ENCODE measurements at regions not wholly inside any gene's neighbourhood (a gene's known extent, or its start where the extent isn't known, plus 50 kb on each side); places are given as distances from the start of the nearest gene placed in this dataset.

DNA sequence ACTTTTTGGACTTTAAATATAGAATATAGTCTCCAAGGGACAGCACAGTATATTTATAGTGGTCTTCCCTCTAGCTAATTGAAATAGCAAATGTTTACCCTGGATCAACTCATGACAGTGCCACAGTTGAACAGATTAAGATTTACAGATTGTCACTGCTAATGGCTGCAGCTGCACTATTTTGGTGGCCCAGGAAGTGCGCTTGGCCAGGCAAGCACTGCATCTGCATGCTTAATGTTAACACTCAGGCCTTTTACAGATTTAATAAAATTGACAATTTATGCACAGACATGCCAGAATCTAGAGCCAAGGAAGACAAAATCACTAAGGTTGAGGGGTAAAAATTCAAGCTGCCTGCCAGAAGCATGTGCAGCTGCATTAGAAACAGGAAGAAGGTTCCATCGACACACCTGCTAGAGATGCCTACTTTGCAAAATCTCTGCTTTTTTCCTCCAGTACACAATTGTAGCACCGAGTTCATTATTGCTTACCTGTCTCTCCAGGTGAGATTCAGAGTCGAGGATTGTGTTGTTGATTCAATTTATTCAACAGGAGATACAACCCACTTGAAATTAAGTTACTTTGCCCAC is 1042.3 kb upstream of the NRXN1 start:
- no TSS peak for BruUV-seq (replicated peaks)
- intact Hi-C loops (cut with micrococcal nuclease; ENCODE audit: unreplicated experiment) = no loop called here
- no peaks in the 10 kb centered on the region for H3K27me3 ChIP-seq (replicated peaks; ENCODE audit: insufficient read depth, low read depth, low read length, poor library complexity)
- CTCF ChIA-PET = no interaction called here
- no peaks in the 10 kb centered on the region for H3K9me3 ChIP-seq (ENCODE audit: low read depth, low read length, poor library complexity, severe bottlenecking)
- no peaks in the 10 kb centered on the region for H3K4me1 ChIP-seq (ENCODE audit: insufficient read depth, low read length, poor library complexity, severe bottlenecking)
- TF ChIP-seq CTCF (conservative IDR thresholded peaks at IDR 0.05; ENCODE audit: low read depth, low read length) (no peak), EZH2 (IDR thresholded peaks at IDR 0.05; ENCODE audit: borderline replicate concordance, low read depth, low read length, poor library complexity, severe bottlenecking) (no peak)
- H3K27ac ChIP-seq (ENCODE audit: low read depth, low read length, poor library complexity, severe bottlenecking) = no peak overlapping the region
- no peak overlapping the region for H3K4me3 ChIP-seq (ENCODE audit: low read depth, low read length, poor library complexity, severe bottlenecking)
- POLR2A ChIA-PET (ENCODE audit: low non-redundant PET) = interaction anchor here (0.6 kb wide), 1 partner anchor 91 kb away, joined by 3 read pairs; no protein-coding TSS in a partner anchor
- no peaks in the 10 kb centered on the region for H3K36me3 ChIP-seq (ENCODE audit: insufficient read depth, low read length, poor library complexity, severe bottlenecking)
- peak; percentile 18 for DNase-seq (ENCODE audit: low spot score)

- no peak for DNase-seq (ENCODE audit: low spot score)
- no peak for TF ChIP-seq EZH2 (IDR thresholded peaks at IDR 0.05; ENCODE audit: borderline replicate concordance, low read depth, low read length, poor library complexity, severe bottlenecking)
- TF ChIP-seq CTCF (conservative IDR thresholded peaks at IDR 0.05; ENCODE audit: low read depth, low read length) = no peak
- no peaks in the 10 kb centered on the region for H3K4me1 ChIP-seq (ENCODE audit: insufficient read depth, low read length, poor library complexity, severe bottlenecking)
- ChIA-PET POLR2A (ENCODE audit: low non-redundant PET) (no interaction called here), CTCF (no interaction called here)
- no peak overlapping the region for H3K27ac ChIP-seq (ENCODE audit: low read depth, low read length, poor library complexity, severe bottlenecking)
- H3K36me3 ChIP-seq (ENCODE audit: insufficient read depth, low read length, poor library complexity, severe bottlenecking) = no peaks in the 10 kb centered on the region
- intact Hi-C loops (cut with micrococcal nuclease; ENCODE audit: unreplicated experiment) = no loop called here
- H3K9me3 ChIP-seq (ENCODE audit: low read depth, low read length, poor library complexity, severe bottlenecking) = no peaks in the 10 kb centered on the region
- H3K27me3 ChIP-seq (replicated peaks; ENCODE audit: insufficient read depth, low read depth, low read length, poor library complexity) = no peaks in the 10 kb centered on the region
- H3K4me3 ChIP-seq (ENCODE audit: low read depth, low read length, poor library complexity, severe bottlenecking) = no peak overlapping the region
- BruUV-seq (replicated peaks) = no TSS peak
Observed at GRCh38 chr2:52072949-52073348, 1041.0 kb upstream of the NRXN1 start.

DNA sequence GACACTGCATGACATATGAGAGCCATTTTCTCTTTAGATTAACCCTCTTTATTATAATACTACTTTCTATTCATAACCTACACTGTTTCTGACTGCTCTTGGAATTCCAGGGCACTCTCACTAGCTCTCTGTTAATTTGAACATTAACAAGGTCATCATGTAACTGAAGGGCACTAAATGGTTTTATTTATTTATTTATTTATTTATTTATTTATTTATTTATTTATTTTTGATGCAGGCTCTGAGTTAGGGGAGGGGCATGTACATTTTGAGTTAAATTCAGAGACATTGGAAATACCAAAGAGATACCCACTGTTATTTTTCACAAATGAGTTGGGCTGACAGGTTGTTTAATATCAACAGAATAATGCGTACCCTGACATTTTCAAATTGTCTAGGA is 1038.7 kb upstream of the NRXN1 start:
- H3K9me3 ChIP-seq (ENCODE audit: low read depth, low read length, poor library complexity, severe bottlenecking) = no peaks in the 10 kb centered on the region
- BruUV-seq (replicated peaks) = no TSS peak

More for the DNA sequence above, 1038.7 kb upstream of the NRXN1 start:
- intact Hi-C loops (cut with micrococcal nuclease; ENCODE audit: unreplicated experiment) = no loop called here
- Histone ChIP-seq H3K27ac (ENCODE audit: low read depth, low read length, poor library complexity, severe bottlenecking) (no peak overlapping the region), H3K27me3 (replicated peaks; ENCODE audit: insufficient read depth, low read depth, low read length, poor library complexity) (no peaks in the 10 kb centered on the region), H3K4me1 (ENCODE audit: insufficient read depth, low read length, poor library complexity, severe bottlenecking) (no peaks in the 10 kb centered on the region), H3K4me3 (ENCODE audit: low read depth, low read length, poor library complexity, severe bottlenecking) (no peak overlapping the region), H3K36me3 (ENCODE audit: insufficient read depth, low read length, poor library complexity, severe bottlenecking) (no peaks in the 10 kb centered on the region)
- no peak for DNase-seq (ENCODE audit: low spot score)
- ChIA-PET CTCF (no interaction called here), POLR2A (ENCODE audit: low non-redundant PET) (no interaction called here)
- TF ChIP-seq CTCF (conservative IDR thresholded peaks at IDR 0.05; ENCODE audit: low read depth, low read length) (no peak), EZH2 (IDR thresholded peaks at IDR 0.05; ENCODE audit: borderline replicate concordance, low read depth, low read length, poor library complexity, severe bottlenecking) (no peak)
